ENCODE measurements at regions not wholly inside any gene's neighbourhood (a gene's known extent, or its start where the extent isn't known, plus 50 kb on each side); places are given as distances from the start of the nearest gene placed in this dataset.

DNA sequence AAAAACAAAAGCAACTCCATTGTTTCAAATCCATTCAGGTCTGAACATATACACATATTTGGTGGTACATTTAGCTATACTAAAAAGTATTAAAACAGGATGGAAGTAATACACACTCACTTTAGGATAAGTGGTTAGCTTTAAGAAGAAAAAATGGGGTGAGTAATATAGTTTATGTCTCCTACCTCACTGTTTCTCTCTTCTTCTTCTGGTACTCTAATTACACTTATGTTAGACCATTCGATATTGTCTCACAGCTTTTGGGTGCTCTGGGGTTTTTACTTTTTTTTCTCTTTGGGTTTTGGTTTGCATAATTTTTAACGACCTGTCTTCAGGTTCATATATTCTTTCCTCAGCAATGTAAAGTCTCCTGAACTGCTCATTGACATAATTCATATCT lies 75.4 kb upstream of the AKAP13 start:
- no peak for TF ChIP-seq CTCF (IDR thresholded peaks at IDR 0.05)

DNA sequence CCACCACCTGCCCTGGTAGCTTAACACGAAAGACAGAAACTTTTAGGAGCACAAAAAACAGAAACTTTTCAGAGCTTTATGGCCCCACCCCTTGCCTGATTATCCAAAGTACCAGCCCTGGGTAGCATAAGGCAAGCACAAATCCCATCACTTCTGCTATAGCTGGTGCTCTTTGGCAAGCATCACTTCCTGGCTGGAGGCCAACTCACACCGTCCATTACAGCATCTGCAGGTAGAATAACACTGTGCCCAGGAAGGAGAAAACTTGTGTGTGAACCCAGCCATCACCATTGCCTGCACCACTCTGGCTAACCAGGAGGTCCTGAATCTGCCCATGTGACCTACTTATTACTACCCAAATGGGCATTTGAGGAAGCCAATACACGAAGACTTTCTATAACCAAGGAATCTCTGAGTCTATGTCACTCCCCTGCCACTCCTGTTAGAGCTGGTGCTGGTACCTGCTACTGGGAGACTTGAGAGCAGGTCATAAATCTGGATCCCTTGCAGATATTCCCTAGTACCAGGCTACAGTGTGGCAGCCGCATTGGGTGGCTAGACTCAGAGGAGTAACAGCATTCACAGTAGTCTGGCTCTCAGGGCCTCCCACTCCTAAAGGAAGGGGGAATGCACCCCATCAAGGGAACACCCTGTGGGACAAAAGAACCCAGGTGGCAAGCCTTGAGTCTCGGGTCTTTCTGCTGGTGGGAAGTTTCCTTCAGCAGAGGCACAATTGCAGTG lies 73.3 kb upstream of the AKAP13 start:
- no peak for TF ChIP-seq CTCF (IDR thresholded peaks at IDR 0.05)

DNA sequence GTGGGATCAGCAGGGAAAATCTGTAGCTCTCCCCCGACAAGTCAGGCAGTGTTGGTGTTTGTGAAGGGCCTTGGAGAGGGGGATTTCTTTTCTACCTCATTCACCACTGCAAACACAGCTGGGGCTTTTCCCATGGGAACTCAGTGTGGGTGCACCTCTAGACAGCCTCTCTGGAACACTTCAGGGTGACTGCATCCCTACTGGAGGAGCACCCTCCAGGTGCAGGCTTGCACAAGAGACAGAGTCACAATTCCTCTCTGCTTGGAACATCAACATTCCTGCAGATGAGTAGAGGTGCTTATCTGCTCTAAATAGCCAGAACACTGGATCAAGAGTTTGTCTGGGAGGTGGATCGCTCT lies 72.7 kb upstream of the AKAP13 start:
- TF ChIP-seq CTCF (IDR thresholded peaks at IDR 0.05): no peak

- TF ChIP-seq CTCF (IDR thresholded peaks at IDR 0.05): no peak
These were observed 68.8 kb upstream of the AKAP13 start for GRCh38 chr15:85311647-85312046.

DNA sequence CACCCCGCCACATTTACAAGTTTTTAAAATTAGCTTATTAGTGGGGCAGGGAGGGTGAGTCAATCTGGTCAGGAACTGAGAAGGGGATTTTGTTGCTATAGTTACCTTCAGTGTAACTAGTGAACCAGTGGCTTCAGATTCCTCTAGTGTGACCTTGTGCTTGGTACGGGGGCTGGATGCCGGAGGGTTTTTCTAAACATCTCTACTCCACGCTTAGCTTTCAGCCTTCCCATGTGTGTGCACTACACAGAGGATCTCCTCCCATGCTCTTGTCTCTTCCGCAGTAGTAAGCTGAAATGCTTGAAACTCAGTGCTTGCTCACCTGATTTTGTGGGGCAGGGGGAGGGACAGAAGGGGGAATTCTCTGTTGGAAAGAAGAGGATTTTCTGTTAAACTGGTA lies 67.9 kb upstream of the AKAP13 start:
- no peak for TF ChIP-seq CTCF (IDR thresholded peaks at IDR 0.05)

DNA sequence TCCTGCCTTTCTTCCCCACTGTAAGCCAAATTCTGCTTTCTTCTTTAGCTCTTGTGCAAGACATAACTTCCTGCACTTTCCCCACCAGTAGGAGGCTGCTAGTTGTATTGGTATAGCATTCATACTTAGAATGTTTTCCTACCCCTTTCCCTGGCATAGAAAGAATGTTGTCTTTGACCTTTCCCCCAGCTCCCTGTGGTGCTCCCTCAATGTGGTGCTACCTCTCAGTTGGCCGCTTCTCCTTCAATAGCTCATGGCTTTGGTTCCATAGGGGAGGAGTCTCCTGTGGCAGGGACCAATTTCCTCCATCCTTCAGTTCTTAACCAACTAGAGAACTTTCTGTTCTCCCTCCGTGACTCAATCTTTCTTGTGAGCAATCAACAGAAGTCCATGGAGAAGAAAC lies 67.5 kb upstream of the AKAP13 start:
- no peak for TF ChIP-seq CTCF (IDR thresholded peaks at IDR 0.05)

DNA sequence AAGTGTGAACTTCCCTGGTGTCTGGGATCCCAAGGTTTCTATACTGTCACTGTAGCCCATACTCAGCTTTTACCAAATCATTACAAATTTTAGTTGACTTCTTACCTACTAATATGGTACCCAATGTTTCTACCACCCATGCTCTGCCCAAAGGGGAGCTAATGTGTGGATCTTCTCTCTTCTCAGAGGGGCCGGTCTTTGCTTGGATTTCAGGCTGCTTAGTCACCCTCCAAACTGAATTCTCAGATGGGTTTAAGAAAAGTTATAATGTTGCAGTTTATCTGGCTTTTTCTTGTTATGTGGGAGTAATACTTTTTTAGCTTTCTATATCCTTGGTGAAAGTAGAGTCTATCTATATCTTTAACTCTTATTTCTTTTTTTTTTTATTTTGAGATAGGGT lies 67.1 kb upstream of the AKAP13 start:
- TF ChIP-seq CTCF (IDR thresholded peaks at IDR 0.05): no peak

DNA sequence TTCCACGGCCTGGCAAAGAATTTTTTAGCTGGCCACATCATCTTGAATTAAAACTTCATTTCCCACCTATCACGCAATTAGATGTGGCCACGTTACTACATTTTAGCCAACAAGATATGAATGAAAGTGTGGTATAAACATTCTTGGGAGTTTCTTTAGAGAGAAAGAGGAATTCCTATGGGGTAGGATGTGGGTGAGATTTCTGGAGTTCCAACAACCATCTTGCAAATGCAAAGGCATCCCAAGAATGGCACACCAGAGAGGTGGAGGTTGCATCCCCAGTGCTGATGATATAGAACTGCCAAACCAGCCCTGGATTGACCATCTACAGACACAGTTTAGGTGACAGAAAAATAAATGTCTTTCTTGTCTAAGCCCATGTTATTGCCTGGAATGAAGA lies 66.3 kb upstream of the AKAP13 start:
- TF ChIP-seq CTCF (IDR thresholded peaks at IDR 0.05): no peak
